GM12874 (cell line): ENCODE measurements at regions not wholly inside any gene's neighbourhood (a gene's known extent, or its start where the extent isn't known, plus 50 kb on each side); places are given as distances from the start of the nearest gene placed in this dataset.

Source experiments
- CTCF ChIP-seq: IDR thresholded peaks from 2 replicates; pipeline ENCODE4 v1.5.1; 2011; ENCODE audit warnings: low read depth, mild to moderate bottlenecking, control low read depth, low read length, moderate library complexity; ENCODE audit not compliant: insufficient read depth

GRCh38 chr11:36931139-36931538 is 333.1 kb upstream of the RAG2 start:
- TF ChIP-seq CTCF: no peak

GRCh38 chr11:36930256-36930655 is 332.2 kb upstream of the RAG2 start:
- no peak for TF ChIP-seq CTCF

- TF ChIP-seq CTCF: no peak
These were observed 331.4 kb upstream of the RAG2 start for GRCh38 chr11:36929401-36929800.

- TF ChIP-seq CTCF: no peak
These were observed 330.6 kb upstream of the RAG2 start for GRCh38 chr11:36928621-36929020.

- no peak for TF ChIP-seq CTCF
These were observed 301.8 kb upstream of the RAG2 start for GRCh38 chr11:36899800-36900199.

- no peak for TF ChIP-seq CTCF
These were observed 292.8 kb upstream of the RAG2 start for GRCh38 chr11:36890841-36891240.

- no peak for TF ChIP-seq CTCF
These were observed 292.2 kb upstream of the RAG2 start for GRCh38 chr11:36890121-36890679.
